GM10266 (cell line): ENCODE measurements at regions not wholly inside any gene's neighbourhood (a gene's known extent, or its start where the extent isn't known, plus 50 kb on each side); places are given as distances from the start of the nearest gene placed in this dataset.

ENCODE experiments used
- DNase-seq: peaks from one replicate; pipeline ENCODE4 v3.0.0; 2012; ENCODE audit errors: extremely low spot score
- TF ChIP-seq, protein P1 (sequence below): IDR thresholded peaks from 2 replicates; pipeline ENCODE4 v1.5.1; 2012; ENCODE audit warnings: mild to moderate bottlenecking, low read depth; ENCODE audit not compliant: control insufficient read depth, insufficient read depth; ENCODE audit errors: missing control alignments

DNA sequence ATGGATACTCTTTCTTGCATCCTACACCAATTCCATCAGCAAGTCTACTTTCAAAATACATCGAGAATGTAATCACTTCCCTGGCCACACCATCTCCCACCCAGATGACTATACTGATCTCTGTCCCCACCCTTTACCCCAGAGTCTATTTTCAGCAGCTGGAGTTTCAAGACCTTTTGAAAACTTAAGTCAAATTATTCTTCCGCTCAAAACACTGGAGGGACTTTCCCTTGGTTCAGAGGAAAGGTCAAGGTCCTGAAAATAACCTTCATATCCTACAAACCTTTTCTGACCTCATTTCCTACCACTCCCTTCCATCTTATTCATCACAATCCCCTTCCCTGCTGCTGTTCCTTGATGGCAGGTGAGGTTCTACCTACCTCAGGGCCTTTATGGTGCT lies 58.8 kb upstream of the LYPD6 start:
- TF ChIP-seq, protein P1, sequence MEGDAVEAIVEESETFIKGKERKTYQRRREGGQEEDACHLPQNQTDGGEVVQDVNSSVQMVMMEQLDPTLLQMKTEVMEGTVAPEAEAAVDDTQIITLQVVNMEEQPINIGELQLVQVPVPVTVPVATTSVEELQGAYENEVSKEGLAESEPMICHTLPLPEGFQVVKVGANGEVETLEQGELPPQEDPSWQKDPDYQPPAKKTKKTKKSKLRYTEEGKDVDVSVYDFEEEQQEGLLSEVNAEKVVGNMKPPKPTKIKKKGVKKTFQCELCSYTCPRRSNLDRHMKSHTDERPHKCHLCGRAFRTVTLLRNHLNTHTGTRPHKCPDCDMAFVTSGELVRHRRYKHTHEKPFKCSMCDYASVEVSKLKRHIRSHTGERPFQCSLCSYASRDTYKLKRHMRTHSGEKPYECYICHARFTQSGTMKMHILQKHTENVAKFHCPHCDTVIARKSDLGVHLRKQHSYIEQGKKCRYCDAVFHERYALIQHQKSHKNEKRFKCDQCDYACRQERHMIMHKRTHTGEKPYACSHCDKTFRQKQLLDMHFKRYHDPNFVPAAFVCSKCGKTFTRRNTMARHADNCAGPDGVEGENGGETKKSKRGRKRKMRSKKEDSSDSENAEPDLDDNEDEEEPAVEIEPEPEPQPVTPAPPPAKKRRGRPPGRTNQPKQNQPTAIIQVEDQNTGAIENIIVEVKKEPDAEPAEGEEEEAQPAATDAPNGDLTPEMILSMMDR, result no peak
- peak; percentile 26 for DNase-seq

DNA sequence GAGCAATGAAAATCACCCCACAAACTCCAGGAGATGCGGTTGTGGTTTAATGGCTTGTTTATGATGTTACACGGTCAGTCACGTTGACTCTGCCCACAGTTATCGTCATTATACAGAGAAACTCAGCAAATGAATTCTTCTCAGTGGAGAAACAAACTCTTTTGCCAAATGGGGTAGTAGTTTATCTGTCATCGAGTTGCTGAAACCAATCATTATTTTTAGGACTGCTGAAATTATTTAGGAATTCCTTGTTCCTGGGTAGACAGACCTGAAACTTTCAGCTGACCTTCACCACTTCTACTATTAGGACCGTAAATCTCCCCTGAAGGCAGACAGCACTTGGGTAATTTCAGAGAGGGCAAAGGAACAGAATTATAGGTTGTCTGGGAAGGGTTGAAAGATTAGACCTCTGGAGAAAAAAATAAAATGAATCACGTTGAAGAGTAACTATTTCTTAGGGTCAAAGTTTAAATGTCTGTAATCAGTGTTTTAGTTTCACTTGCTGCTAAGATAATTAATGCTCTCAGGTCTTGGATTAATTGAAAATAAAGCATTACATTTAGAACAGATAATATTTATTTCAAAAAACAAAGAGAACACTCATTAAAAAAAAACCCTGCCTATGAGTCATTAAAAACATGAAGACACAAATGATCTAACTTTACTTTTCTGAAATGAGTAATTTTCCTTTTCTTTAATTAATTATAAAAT lies 52.1 kb upstream of the LYPD6 start:
- TF ChIP-seq, protein P1, result no peak
- DNase-seq, result no peak

DNA sequence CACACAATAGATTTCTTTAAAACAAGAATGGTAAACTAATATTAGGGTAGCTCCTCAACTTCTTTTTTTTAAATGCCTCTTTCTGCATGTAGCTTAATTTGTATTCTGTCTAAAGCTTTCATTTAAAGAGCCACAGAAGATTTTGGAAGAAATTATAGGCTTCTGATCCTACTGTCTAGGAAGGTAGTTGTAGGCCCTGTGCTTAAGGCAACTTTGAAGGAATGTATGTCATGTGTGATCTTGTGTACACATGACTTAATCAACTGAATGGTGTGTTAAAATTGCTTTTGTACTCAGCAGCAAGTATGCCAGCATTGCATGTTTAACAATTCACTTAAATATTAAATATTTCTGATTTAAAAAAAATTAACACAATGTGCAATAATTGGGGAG lies 51.5 kb upstream of the LYPD6 start:
- TF ChIP-seq, protein P1, result no peak
- DNase-seq, result no peak
